Prostate gland (tissue), 2 donors: ENCODE measurements at regions not wholly inside any gene's neighbourhood (a gene's known extent, or its start where the extent isn't known, plus 50 kb on each side); places are given as distances from the start of the nearest gene placed in this dataset.

Source experiments
- POLR2A ChIP-seq: fragments of 450-650 bp; IDR thresholded peaks from one replicate; pipeline ENCODE4 v1.6.1; 2016; ENCODE audit warnings: antibody characterized with exemption, mild to moderate bottlenecking
- TF ChIP-seq, protein P1 (sequence below), 4 experiments: fragments of 200-600 bp in 2 of 4; fragments of 450-650 bp in 2 of 4; sonication (generic) in 2 of 4; IDR thresholded peaks; 1 replicate in 3 of 4; 2 replicates in 1 of 4; pipeline ENCODE4 v1.5.1; 2016 to 2019; ENCODE audit warnings: antibody characterized with exemption in 4 of 4, mild to moderate bottlenecking in 2 of 4, moderate library complexity in 2 of 4

GRCh38 chr6:82780334-82780733, 285.3 kb downstream of the UBE3D start:
- TF ChIP-seq POLR2A = no peak
- TF ChIP-seq, protein P1, sequence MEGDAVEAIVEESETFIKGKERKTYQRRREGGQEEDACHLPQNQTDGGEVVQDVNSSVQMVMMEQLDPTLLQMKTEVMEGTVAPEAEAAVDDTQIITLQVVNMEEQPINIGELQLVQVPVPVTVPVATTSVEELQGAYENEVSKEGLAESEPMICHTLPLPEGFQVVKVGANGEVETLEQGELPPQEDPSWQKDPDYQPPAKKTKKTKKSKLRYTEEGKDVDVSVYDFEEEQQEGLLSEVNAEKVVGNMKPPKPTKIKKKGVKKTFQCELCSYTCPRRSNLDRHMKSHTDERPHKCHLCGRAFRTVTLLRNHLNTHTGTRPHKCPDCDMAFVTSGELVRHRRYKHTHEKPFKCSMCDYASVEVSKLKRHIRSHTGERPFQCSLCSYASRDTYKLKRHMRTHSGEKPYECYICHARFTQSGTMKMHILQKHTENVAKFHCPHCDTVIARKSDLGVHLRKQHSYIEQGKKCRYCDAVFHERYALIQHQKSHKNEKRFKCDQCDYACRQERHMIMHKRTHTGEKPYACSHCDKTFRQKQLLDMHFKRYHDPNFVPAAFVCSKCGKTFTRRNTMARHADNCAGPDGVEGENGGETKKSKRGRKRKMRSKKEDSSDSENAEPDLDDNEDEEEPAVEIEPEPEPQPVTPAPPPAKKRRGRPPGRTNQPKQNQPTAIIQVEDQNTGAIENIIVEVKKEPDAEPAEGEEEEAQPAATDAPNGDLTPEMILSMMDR (IDR thresholded peaks at IDR 0.05) = no peak
